AML-193 (cell line): ENCODE measurements at regions not wholly inside any gene's neighbourhood (a gene's known extent, or its start where the extent isn't known, plus 50 kb on each side); places are given as distances from the start of the nearest gene placed in this dataset.

Experiments used
- DNase-seq, 2 experiments: peaks; one replicate each; lab custom pipeline; 2025; lab: John Stamatoyannopoulos, UW

- no peak for DNase-seq
Observed at GRCh38 chr5:74188351-74189105, 452.0 kb downstream of the ENC1 start.

- no peak for DNase-seq
Observed at GRCh38 chr5:74187757-74188156, 452.8 kb downstream of the ENC1 start.

- DNase-seq: no peak
Observed at GRCh38 chr5:74186356-74187315, 453.9 kb downstream of the ENC1 start.

GRCh38 chr5:74185599-74185998 is 454.9 kb downstream of the ENC1 start:
- DNase-seq: no peak

GRCh38 chr5:74184649-74185048 is 455.9 kb downstream of the ENC1 start:
- DNase-seq: no peak

- DNase-seq: no peak
Observed at GRCh38 chr5:74183041-74183440, 457.5 kb downstream of the ENC1 start.

GRCh38 chr5:74182603-74183002 is 457.9 kb downstream of the ENC1 start:
- DNase-seq: no peak

- no peak for DNase-seq
Observed at GRCh38 chr5:74179701-74180100, 460.8 kb downstream of the ENC1 start.

GRCh38 chr5:74179179-74179578 is 461.3 kb downstream of the ENC1 start:
- DNase-seq: no peak

- no peak for DNase-seq
Observed at GRCh38 chr5:74177961-74178360, 462.6 kb downstream of the ENC1 start.

GRCh38 chr5:74174366-74174765 is 466.2 kb downstream of the ENC1 start:
- DNase-seq: no peak

GRCh38 chr5:74173665-74174064 is 466.9 kb downstream of the ENC1 start:
- no peak for DNase-seq

GRCh38 chr5:74173241-74173640 is 467.3 kb downstream of the ENC1 start:
- no peak for DNase-seq

GRCh38 chr5:74169701-74170100 is 470.8 kb downstream of the ENC1 start:
- no peak for DNase-seq

- DNase-seq: no peak
Observed at GRCh38 chr5:74167930-74168315, 472.6 kb downstream of the ENC1 start.

- DNase-seq: no peak
Observed at GRCh38 chr5:74167206-74167929, 473.2 kb downstream of the ENC1 start.

GRCh38 chr5:74166064-74166463 is 474.5 kb downstream of the ENC1 start:
- DNase-seq: no peak

- no peak for DNase-seq
Observed at GRCh38 chr5:74164725-74165235, 475.7 kb downstream of the ENC1 start.

GRCh38 chr5:74162524-74162923 is 478.0 kb downstream of the ENC1 start:
- no peak for DNase-seq

- DNase-seq: no peak
Observed at GRCh38 chr5:74161170-74161569, 479.4 kb downstream of the ENC1 start.

GRCh38 chr5:74156728-74157383 is 483.7 kb downstream of the ENC1 start:
- no peak for DNase-seq

- DNase-seq: no peak
Observed at GRCh38 chr5:74155501-74155900, 485.0 kb downstream of the ENC1 start.
